Activated T-helper 1 cell treated with anti-CD3 and anti-CD28 coated beads, Interleukin-2, amount 50 U/mL, for 16 hours (primary cell): ENCODE measurements at regions not wholly inside any gene's neighbourhood (a gene's known extent, or its start where the extent isn't known, plus 50 kb on each side); places are given as distances from the start of the nearest gene placed in this dataset.

Experiments
- DNase-seq, 2 donors: peaks; one replicate each; pipeline ENCODE4 v3.0.0-alpha.2; 2020; ENCODE audit warnings: low read depth in 1 of 2, low spot score in 1 of 2

GRCh38 chr1:219404629-219405028, 208.3 kb downstream of the ZC3H11B start:
- DNase-seq, result no peak

- no peak for DNase-seq
Observed at GRCh38 chr1:219402925-219403324, 210.0 kb downstream of the ZC3H11B start.

- no peak for DNase-seq
Observed at GRCh38 chr1:219401724-219402625, 210.9 kb downstream of the ZC3H11B start.

- no peak for DNase-seq
Observed at GRCh38 chr1:219399446-219399845, 213.5 kb downstream of the ZC3H11B start.

- DNase-seq, result no peak
Observed at GRCh38 chr1:219398815-219399396, 214.0 kb downstream of the ZC3H11B start.

DNA sequence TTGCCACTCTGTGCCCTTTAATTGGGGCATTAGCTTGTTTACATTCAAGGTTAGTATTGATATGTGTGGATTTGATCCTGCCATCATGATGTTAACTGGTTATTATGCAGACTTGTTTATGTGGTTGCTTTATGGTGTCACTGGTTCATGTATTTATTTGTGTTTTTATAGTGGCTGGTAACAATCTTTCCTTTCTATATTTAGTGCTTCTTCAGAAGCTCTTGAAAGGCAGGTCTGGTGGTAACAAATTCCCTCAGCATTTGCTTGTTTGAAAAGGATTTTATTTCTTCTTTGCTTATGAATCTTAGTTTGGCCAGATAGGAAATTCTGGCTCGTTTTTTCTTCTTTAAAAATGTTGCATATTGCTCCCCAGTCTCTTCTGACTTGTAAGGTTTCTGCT, 215.4 kb downstream of the ZC3H11B start:
- DNase-seq, result no peak

DNA sequence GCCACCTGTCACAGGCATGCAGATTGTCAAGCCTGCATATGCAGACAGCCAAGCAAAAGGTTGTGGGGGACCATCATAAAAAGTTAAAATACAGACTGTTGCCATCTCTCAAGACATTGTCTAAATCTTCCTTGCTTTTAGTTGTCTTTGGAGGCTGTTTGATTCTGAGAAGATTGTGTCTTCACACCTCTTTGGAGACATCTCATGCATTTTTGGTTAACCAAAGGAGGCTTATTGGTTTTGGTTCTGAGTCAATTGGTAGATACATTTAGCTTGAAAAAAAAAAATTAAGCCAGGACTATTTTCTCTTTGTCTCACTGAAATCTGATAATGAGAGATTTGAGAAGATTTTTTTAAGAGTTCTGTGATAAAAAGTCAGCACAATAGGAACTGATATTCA, 217.6 kb downstream of the LYPLAL1 start:
- no peak for DNase-seq

GRCh38 chr1:219387211-219387610, 213.5 kb downstream of the LYPLAL1 start:
- no peak for DNase-seq

- no peak for DNase-seq
Observed at GRCh38 chr1:219385787-219386427, 212.2 kb downstream of the LYPLAL1 start.

- no peak for DNase-seq
Observed at GRCh38 chr1:219383281-219383680, 209.6 kb downstream of the LYPLAL1 start.

DNA sequence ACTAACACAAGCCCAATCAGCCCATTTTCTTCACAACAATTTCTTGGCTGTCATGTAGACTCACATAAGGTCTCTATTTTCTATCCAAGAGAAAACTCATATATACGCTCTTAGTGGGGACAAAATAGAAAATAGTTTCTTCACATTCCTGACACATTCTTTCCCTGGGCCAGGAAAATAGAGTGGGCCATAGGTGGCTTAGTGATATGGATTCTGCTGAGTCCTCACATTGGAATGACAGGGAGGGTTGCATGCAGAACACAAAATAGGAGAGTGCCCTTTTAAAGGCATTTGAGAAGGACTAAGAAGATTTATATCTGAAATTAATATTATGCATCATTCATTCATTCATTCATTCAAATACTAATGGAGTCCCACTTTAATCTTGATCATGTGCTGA, 207.7 kb downstream of the LYPLAL1 start:
- DNase-seq, result no peak

- no peak for DNase-seq
Observed at GRCh38 chr1:219380463-219380862, 206.8 kb downstream of the LYPLAL1 start.

- no peak for DNase-seq
Observed at GRCh38 chr1:219379691-219380090, 206.0 kb downstream of the LYPLAL1 start.

DNA sequence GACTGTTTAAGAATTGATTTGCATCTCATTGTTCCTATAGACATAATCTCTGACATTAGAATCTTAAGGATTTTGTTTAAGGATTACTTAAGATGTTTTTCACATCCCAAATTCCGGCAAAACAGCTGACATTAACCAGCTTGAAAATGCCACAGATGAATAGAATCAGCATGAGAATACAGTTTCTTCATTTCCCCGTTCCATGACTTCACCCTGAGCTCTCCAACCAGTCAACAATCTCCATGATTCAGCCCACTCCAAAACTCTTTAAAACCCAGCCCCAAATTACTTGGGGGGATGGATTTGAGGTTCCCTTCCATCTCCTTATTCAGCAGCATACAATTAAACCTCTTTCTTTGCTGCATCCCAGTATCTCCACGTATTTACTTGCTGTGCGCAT, 201.0 kb downstream of the LYPLAL1 start:
- DNase-seq, result no peak

DNA sequence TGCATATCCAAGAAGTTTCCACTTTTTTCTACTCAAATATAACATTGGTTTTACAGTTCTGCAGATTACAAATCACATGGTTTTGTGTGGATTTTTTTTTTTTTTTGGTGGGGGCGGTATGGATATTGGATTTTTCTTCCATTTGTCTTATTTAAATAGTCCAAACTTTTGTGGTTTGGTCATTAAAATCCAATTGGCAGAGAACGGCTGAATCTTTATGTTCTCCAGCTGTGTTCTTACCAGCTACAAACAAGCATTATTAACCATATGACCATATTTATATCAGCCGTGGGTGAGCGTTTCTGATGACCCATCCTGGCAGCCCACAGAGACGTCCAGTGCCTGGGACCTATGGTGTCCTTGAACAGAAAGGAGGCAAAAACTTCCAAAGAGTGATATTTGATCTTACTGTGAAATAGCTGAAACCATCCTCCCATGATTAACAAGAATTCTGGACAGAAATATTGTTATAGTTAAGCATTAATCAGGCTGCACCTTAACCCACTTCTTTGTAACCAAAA, 200.4 kb downstream of the LYPLAL1 start:
- DNase-seq, result no peak

DNA sequence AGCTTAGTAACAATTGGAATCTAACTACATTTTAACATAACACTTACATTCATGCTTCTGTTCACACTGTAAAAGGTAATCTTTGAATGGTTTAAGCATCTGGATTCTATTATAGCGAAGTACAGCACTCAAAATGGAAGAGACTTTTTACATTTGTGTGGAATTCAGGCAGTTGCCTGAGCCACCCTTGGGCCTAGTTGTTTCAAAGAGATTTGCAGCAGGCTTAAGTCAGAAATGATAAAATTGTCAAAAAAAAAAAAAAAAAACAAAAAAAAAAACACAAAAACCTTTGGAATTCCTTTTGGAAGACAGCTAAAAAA, 199.9 kb downstream of the LYPLAL1 start:
- DNase-seq, result no peak

GRCh38 chr1:219372916-219373615, 199.4 kb downstream of the LYPLAL1 start:
- no peak for DNase-seq

DNA sequence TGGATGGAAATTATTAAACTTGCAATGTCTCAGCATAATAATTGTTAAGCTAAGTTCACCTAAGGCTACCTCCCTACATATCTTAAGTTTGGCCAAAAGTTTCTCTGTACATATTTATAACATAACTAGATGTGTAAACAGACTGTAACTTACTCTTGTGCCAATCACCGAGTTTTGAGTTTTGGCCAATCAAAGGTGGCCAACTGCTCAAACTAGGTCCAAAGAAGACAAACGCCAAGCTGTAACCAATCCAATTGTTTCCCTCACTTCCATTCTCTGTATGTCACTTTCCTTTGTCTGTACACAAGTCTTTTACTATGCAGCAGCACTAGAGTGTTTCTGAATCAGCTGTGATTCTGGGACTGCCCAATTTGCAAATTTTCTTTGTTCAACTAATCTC, 197.8 kb downstream of the LYPLAL1 start:
- no peak for DNase-seq

DNA sequence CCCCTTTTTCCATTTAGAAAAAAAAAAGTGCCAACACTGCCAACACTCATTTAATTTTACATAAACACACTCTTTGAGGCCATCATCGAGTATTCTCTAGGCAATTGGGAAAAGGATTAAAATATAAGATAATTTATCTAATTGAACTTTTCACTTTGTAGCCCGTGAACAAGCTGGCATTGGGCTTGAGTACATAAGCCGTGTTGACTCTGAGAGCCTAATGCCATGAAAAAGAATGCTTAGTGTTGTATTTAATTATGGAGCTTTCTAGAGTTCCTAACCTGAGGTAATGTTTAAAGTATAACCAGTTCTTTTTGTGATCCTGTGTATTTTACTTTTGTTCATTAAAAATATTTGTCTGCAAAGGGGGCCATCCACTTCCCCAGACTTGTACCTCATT, 193.8 kb downstream of the LYPLAL1 start:
- DNase-seq, result no peak

DNA sequence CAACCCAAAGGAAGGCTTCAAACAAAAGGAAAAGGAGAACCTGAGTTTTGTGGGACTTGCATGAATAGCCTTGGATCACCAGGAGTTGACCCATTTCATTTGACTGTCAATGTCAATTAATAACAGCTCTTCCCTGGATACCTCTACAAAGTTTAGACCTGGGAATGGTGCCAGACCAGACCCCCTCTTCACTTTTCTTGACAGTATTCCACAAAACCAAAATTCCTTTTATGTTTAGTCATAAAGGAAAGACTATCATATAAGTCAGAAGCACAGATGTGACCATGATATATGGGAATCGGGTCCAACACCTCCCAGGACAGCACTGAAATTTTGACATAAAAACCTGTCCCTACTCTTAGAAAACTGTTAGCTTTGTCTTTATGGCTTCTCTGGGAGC, 191.8 kb downstream of the LYPLAL1 start:
- no peak for DNase-seq

GRCh38 chr1:219362702-219363101, 189.0 kb downstream of the LYPLAL1 start:
- no peak for DNase-seq

GRCh38 chr1:219359126-219359525, 185.4 kb downstream of the LYPLAL1 start:
- DNase-seq, result no peak
